ENCODE measurements at regions not wholly inside any gene's neighbourhood (a gene's known extent, or its start where the extent isn't known, plus 50 kb on each side); places are given as distances from the start of the nearest gene placed in this dataset.

- no peak overlapping the region for H3K27ac ChIP-seq (ENCODE audit: insufficient read depth, low read depth, low read length)
- dilution Hi-C loops (cut with MboI; ENCODE audit: extremely low pct_ligation_motif_present, low sequenced_read_pairs), result no loop called here
- H3K4me1 ChIP-seq (ENCODE audit: control insufficient read depth, extremely low read depth, insufficient read depth, low read length), result no peaks in the 10 kb centered on the region
- no peaks in the 10 kb centered on the region for H3K27me3 ChIP-seq (ENCODE audit: control insufficient read depth in 2 of 2, insufficient read depth in 2 of 2, low read length in 2 of 2)
- no peak overlapping the region for H3K4me2 ChIP-seq (ENCODE audit: insufficient read depth, low read length)
- no peaks in the 10 kb centered on the region for H3K79me2 ChIP-seq (ENCODE audit: control insufficient read depth, insufficient read depth, low read length)
- no peaks in the 10 kb centered on the region for H4K20me1 ChIP-seq (replicated peaks; ENCODE audit: control insufficient read depth, extremely low read depth, insufficient read depth, low read length)
- FAIRE-seq, result no peak
- no peak overlapping the region for H3K9ac ChIP-seq (replicated peaks; ENCODE audit: extremely low read depth, insufficient read depth, low read length)
- no peaks in the 10 kb centered on the region for H3K9me3 ChIP-seq (replicated peaks; ENCODE audit: control insufficient read depth, insufficient read depth, low read length)
- intact Hi-C loops (cut with micrococcal nuclease), result no loop called here
- ChIA-PET POLR2A (no interaction called here), CTCF (interaction anchor here (1.1 to 1.2 kb wide), 2 partner anchors 10 to 12 kb away, joined by 3 to 4 read pairs; no protein-coding TSS in a partner anchor)
- no peak overlapping the region for H3K4me3 ChIP-seq (replicated peaks in 1 of 3; ENCODE audit: insufficient read depth in 1 of 3, low read depth in 1 of 3, low read length in 3 of 3)
- no peaks in the 10 kb centered on the region for H3K9me1 ChIP-seq (replicated peaks; ENCODE audit: control insufficient read depth, extremely low read depth, insufficient read depth, low read length)
- TF ChIP-seq MAX (IDR thresholded peaks at IDR 0.05; ENCODE audit: insufficient read depth, insufficient read length), result no peak
- no peak for TF ChIP-seq MYC (IDR thresholded peaks at IDR 0.05; ENCODE audit: low read depth, low read length)
- no peak for TF ChIP-seq CTCF (IDR thresholded peaks at IDR 0.05; ENCODE audit: extremely low read depth in 1 of 2, insufficient read depth in 1 of 2, low read depth in 1 of 2, low read length in 2 of 2)
- TF ChIP-seq JUN (IDR thresholded peaks at IDR 0.05; ENCODE audit: borderline replicate concordance, insufficient read depth, insufficient read length, low read depth), result no peak
- BruUV-seq (replicated peaks), result no TSS peak
- no peak overlapping the region for H2AFZ ChIP-seq (ENCODE audit: low read depth, low read length)
- H3K36me3 ChIP-seq (ENCODE audit: control insufficient read depth in 2 of 2, extremely low read depth in 1 of 2, insufficient read depth in 2 of 2, low read length in 2 of 2), result no peaks in the 10 kb centered on the region
- no peak for DNase-seq (ENCODE audit: low read depth, low spot score)
These were observed 54.5 kb upstream of the TBL1XR1 start for GRCh38 chr3:177251755-177252154.

GRCh38 chr3:177257006-177257405 is 59.7 kb upstream of the TBL1XR1 start:
- H3K4me3 ChIP-seq (replicated peaks in 1 of 3; ENCODE audit: insufficient read depth in 1 of 3, low read depth in 1 of 3, low read length in 3 of 3), result no peak overlapping the region
- DNase-seq (ENCODE audit: low read depth, low spot score) (no peak), FAIRE-seq (no peak)
- H2AFZ ChIP-seq (ENCODE audit: low read depth, low read length), result no peak overlapping the region
- no peaks in the 10 kb centered on the region for H3K27me3 ChIP-seq (ENCODE audit: control insufficient read depth in 2 of 2, insufficient read depth in 2 of 2, low read length in 2 of 2)
- ChIA-PET CTCF (no interaction called here), POLR2A (no interaction called here)
- no peaks in the 10 kb centered on the region for H3K9me3 ChIP-seq (replicated peaks; ENCODE audit: control insufficient read depth, insufficient read depth, low read length)
- H3K9me1 ChIP-seq (replicated peaks; ENCODE audit: control insufficient read depth, extremely low read depth, insufficient read depth, low read length), result no peaks in the 10 kb centered on the region
- no peak overlapping the region for H3K9ac ChIP-seq (replicated peaks; ENCODE audit: extremely low read depth, insufficient read depth, low read length)
- no TSS peak for BruUV-seq (replicated peaks)
- no peaks in the 10 kb centered on the region for H3K36me3 ChIP-seq (ENCODE audit: control insufficient read depth in 2 of 2, extremely low read depth in 1 of 2, insufficient read depth in 2 of 2, low read length in 2 of 2)
- intact Hi-C loops (cut with micrococcal nuclease), result no loop called here
- H3K4me1 ChIP-seq (ENCODE audit: control insufficient read depth, extremely low read depth, insufficient read depth, low read length), result no peaks in the 10 kb centered on the region
- H3K27ac ChIP-seq (ENCODE audit: insufficient read depth, low read depth, low read length), result no peak overlapping the region
- dilution Hi-C loops (cut with MboI; ENCODE audit: extremely low pct_ligation_motif_present, low sequenced_read_pairs), result no loop called here
- H3K4me2 ChIP-seq (ENCODE audit: insufficient read depth, low read length), result no peak overlapping the region
- TF ChIP-seq POLR2A (IDR thresholded peaks at IDR 0.05; ENCODE audit: low read depth, low read length), result no peak
- no peak for TF ChIP-seq GATA2 (IDR thresholded peaks at IDR 0.05; ENCODE audit: insufficient read depth, insufficient read length, low read depth, low read length)
- no peak for TF ChIP-seq JUN (IDR thresholded peaks at IDR 0.05; ENCODE audit: borderline replicate concordance, insufficient read depth, insufficient read length, low read depth)
- H3K79me2 ChIP-seq (ENCODE audit: control insufficient read depth, insufficient read depth, low read length), result no peaks in the 10 kb centered on the region
- H4K20me1 ChIP-seq (replicated peaks; ENCODE audit: control insufficient read depth, extremely low read depth, insufficient read depth, low read length), result no peaks in the 10 kb centered on the region
